Choroid plexus epithelial cell (primary cell): ENCODE measurements at regions not wholly inside any gene's neighbourhood (a gene's known extent, or its start where the extent isn't known, plus 50 kb on each side); places are given as distances from the start of the nearest gene placed in this dataset.
A peak's percentile ranks its signal among the peaks of the same experiment; 100 is the strongest.
"Not testable (repeated sequence)": the region's sequence is repeated elsewhere in the genome, so short reads cannot be mapped to it uniquely, and the experiment has no call there.

Experiments used
- DNase-seq: peaks from one replicate; pipeline ENCODE4 v3.0.0-alpha.2; 2010; ENCODE audit warnings: low read depth
- H3K4me3 ChIP-seq: 2 replicates; pipeline ENCODE4 v1.5.1; 2011; ENCODE audit warnings: low read depth, mild to moderate bottlenecking, control low read depth, low read length, moderate library complexity
- CTCF ChIP-seq: conservative IDR thresholded peaks from 2 replicates; pipeline ENCODE4 v1.5.1; 2011; ENCODE audit warnings: low read depth, mild to moderate bottlenecking, control low read depth, inconsistent platforms, low read length, moderate library complexity

GRCh38 chr10:22810643-22811465 is 96.5 kb upstream of the PIP4K2A start:
- no peak for DNase-seq
- TF ChIP-seq CTCF, result no peak
- H3K4me3 ChIP-seq, result no peak overlapping the region

GRCh38 chr10:22807238-22807637 is 92.9 kb upstream of the PIP4K2A start:
- H3K4me3 ChIP-seq, result no peak overlapping the region
- DNase-seq, result no peak
- TF ChIP-seq CTCF, result no peak

GRCh38 chr10:22805304-22805703 is 90.9 kb upstream of the PIP4K2A start:
- peak; percentile 11 for TF ChIP-seq CTCF
- peak; percentile 57 for DNase-seq
- H3K4me3 ChIP-seq, result no peak overlapping the region

- no peak overlapping the region for H3K4me3 ChIP-seq
- no peak for TF ChIP-seq CTCF
- DNase-seq, result peak; percentile 66
Measured at GRCh38 chr10:22803261-22803885, 89.0 kb upstream of the PIP4K2A start.

- no peak for DNase-seq
- H3K4me3 ChIP-seq, result no peak overlapping the region
- TF ChIP-seq CTCF, result no peak
Measured at GRCh38 chr10:22801785-22802184, 87.4 kb upstream of the PIP4K2A start.

- DNase-seq, H3K4me3 ChIP-seq: not testable (repeated sequence)
Measured at GRCh38 chr10:22797796-22798195, 83.4 kb upstream of the PIP4K2A start.

- peak; percentile 24 for DNase-seq
- H3K4me3 ChIP-seq, result no peak overlapping the region
- TF ChIP-seq CTCF, result no peak
Measured at GRCh38 chr10:22795546-22795945, 81.2 kb upstream of the PIP4K2A start.
